ENCODE measurements at regions not wholly inside any gene's neighbourhood (a gene's known extent, or its start where the extent isn't known, plus 50 kb on each side); places are given as distances from the start of the nearest gene placed in this dataset.

DNA sequence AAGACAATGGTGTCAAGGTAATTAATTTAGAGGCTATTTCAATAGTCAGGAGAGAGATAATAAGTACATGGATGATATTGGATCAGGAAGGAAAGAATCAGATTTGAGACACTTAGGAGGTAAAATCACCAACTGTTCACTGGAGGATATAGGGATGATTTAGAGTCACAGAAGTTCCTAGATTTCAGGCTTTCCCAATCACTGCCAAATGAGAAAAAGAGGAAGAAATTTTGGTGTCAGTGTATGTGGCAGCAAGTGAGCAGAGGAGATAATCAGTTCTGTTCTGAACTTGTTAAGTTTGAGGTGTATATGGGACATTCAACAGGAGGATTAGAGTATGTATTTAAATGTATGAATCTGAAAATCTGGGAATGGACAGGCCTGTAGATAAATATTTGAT is 640.4 kb downstream of the NR4A2 start:
- Histone ChIP-seq H3K27me3 (no peaks in the 10 kb centered on the region), H3K4me1 (no peaks in the 10 kb centered on the region), H3K36me3 (no peaks in the 10 kb centered on the region), H3K9me3 (no peaks in the 10 kb centered on the region), H3K27ac (no peak overlapping the region), H3K4me3 (no peak overlapping the region)
- TF ChIP-seq CTCF (IDR thresholded peaks at IDR 0.05) (no peak), POLR2AphosphoS5 (IDR thresholded peaks at IDR 0.05; ENCODE audit: insufficient read depth in 1 of 2, low read depth in 1 of 2) (no peak), POLR2A (IDR thresholded peaks at IDR 0.05) (no peak)
- no peak for DNase-seq (ENCODE audit: extremely low spot score in 2 of 2)
- intact Hi-C loops (cut with DNase I) = no loop called here

GRCh38 chr2:155690785-155691184 is 641.7 kb downstream of the NR4A2 start:
- Histone ChIP-seq H3K9me3 (no peaks in the 10 kb centered on the region), H3K27ac (no peak overlapping the region)

GRCh38 chr2:155689791-155690190 is 642.7 kb downstream of the NR4A2 start:
- no peak overlapping the region for H3K4me3 ChIP-seq
- no peak overlapping the region for H3K27ac ChIP-seq
- H3K9me3 ChIP-seq = no peaks in the 10 kb centered on the region
- DNase-seq (ENCODE audit: extremely low spot score in 2 of 2) = no peak
- no peaks in the 10 kb centered on the region for H3K36me3 ChIP-seq
- intact Hi-C loops (cut with DNase I) = no loop called here
- no peaks in the 10 kb centered on the region for H3K4me1 ChIP-seq
- no peaks in the 10 kb centered on the region for H3K27me3 ChIP-seq
- no peak for TF ChIP-seq POLR2A (IDR thresholded peaks at IDR 0.05)
- no peak for TF ChIP-seq POLR2AphosphoS5 (IDR thresholded peaks at IDR 0.05; ENCODE audit: insufficient read depth in 1 of 2, low read depth in 1 of 2)
- no peak for TF ChIP-seq CTCF (IDR thresholded peaks at IDR 0.05)

More at GRCh38 chr2:155690785-155691184, 641.7 kb downstream of the NR4A2 start:
- Histone ChIP-seq H3K36me3 (no peaks in the 10 kb centered on the region), H3K4me1 (no peaks in the 10 kb centered on the region), H3K27me3 (no peaks in the 10 kb centered on the region), H3K4me3 (no peak overlapping the region)
- intact Hi-C loops (cut with DNase I) = no loop called here
- DNase-seq (ENCODE audit: extremely low spot score in 2 of 2) = no peak
- TF ChIP-seq POLR2A (IDR thresholded peaks at IDR 0.05) = no peak
- TF ChIP-seq CTCF (IDR thresholded peaks at IDR 0.05) = no peak
- no peak for TF ChIP-seq POLR2AphosphoS5 (IDR thresholded peaks at IDR 0.05; ENCODE audit: insufficient read depth in 1 of 2, low read depth in 1 of 2)

- no peak overlapping the region for H3K27ac ChIP-seq
- H3K4me3 ChIP-seq = no peak overlapping the region
- no peaks in the 10 kb centered on the region for H3K4me1 ChIP-seq
- DNase-seq (ENCODE audit: extremely low spot score in 2 of 2) = no peak
- H3K9me3 ChIP-seq = no peaks in the 10 kb centered on the region
- no peaks in the 10 kb centered on the region for H3K27me3 ChIP-seq
- intact Hi-C loops (cut with DNase I) = no loop called here
- no peak for TF ChIP-seq CTCF (IDR thresholded peaks at IDR 0.05)
- no peak for TF ChIP-seq POLR2AphosphoS5 (IDR thresholded peaks at IDR 0.05; ENCODE audit: insufficient read depth in 1 of 2, low read depth in 1 of 2)
- TF ChIP-seq POLR2A (IDR thresholded peaks at IDR 0.05) = no peak
- H3K36me3 ChIP-seq = no peaks in the 10 kb centered on the region
These were observed 645.3 kb downstream of the NR4A2 start for GRCh38 chr2:155687181-155687580.

DNA sequence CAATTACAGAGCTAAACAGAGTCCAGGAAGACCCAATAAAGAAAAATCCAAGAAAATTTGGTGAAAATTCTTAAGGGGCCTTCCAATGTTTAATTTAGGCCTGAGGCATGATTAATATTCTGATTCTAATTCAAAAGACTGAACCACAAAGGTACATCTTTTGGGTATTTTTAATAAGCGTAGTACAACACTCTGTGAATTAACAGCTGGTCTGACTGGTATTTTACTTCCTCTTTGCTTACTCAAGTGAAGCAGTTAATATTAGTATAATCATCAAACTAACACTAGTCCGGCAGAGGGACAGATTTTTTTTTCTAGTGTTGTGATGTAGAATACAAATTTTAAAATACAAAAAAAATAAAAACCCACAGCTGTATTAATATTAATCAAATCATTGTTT is 652.9 kb downstream of the NR4A2 start:
- Histone ChIP-seq H3K36me3 (no peaks in the 10 kb centered on the region), H3K4me3 (no peak overlapping the region), H3K27ac (no peak overlapping the region), H3K27me3 (no peaks in the 10 kb centered on the region), H3K4me1 (no peaks in the 10 kb centered on the region), H3K9me3 (no peaks in the 10 kb centered on the region)
- no peak for DNase-seq (ENCODE audit: extremely low spot score in 2 of 2)
- intact Hi-C loops (cut with DNase I) = no loop called here
- TF ChIP-seq CTCF (IDR thresholded peaks at IDR 0.05) (no peak), POLR2AphosphoS5 (IDR thresholded peaks at IDR 0.05; ENCODE audit: insufficient read depth in 1 of 2, low read depth in 1 of 2) (no peak), POLR2A (IDR thresholded peaks at IDR 0.05) (no peak)
